CD4-positive, alpha-beta T cell treated with Interleukin-4 for 1 hour (primary cell): ENCODE measurements at regions not wholly inside any gene's neighbourhood (a gene's known extent, or its start where the extent isn't known, plus 50 kb on each side); places are given as distances from the start of the nearest gene placed in this dataset.
"Not testable (repeated sequence)": the region's sequence is repeated elsewhere in the genome, so short reads cannot be mapped to it uniquely, and the experiment has no call there.

Experiments used
- DNase-seq, 2 donors: peaks; one replicate each; pipeline ENCODE4 v3.0.0-alpha.2; 2020 to 2022

DNA sequence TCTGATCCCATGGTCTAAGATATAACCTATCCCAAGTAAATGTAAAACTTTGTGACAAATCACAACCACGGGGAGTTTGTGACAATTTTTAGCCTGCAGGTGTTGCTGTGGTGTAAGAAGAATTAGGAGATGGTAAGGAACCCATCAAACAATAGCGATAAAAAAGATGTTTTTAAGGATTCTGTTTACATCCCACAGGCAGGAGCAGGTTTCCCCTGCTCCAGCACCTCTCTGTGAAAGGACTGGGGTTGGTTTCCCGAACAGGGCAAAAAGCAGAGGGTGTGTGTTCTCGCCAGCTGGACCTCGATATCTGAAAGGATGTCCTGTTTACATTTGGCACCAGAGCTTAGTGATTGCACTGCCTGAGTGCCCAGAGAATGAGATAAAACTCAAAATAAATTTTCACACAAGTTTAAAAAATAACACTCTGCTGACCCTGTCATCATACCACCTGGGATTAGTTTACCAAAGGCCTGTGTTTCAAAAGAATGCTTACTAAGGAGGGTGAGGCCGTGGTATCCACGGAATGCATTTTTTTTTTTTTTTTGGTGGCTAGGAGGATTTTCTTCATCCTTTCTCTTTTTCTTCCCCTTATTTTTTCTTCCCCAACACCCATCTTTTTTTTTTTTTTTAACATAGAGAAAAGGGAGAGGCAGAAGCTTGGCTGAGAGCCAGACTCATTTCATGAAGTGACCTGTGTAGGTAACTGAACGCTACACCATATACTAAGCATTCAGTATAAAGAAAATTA, 151.8 kb upstream of the DPH6 start:
- no peak for DNase-seq

DNA sequence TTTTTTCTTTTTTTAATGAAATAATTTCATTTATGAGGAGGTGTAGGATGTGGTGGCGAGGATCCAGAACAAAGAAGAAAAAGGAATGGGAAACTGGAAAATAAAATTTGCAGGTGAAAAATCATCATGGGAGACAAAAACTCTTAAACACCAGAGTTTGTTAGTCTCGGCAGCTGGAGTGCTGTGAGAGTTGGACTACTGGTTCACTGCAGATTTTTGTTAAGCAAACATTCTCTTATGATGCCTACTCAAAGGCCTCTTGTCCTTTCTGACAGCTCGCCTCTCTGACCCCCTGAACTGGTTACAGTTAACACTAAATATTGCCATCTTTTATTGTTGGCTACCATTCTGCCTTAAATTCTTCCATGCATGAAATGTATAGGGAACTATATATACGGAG, 152.4 kb upstream of the DPH6 start:
- DNase-seq = no peak

DNA sequence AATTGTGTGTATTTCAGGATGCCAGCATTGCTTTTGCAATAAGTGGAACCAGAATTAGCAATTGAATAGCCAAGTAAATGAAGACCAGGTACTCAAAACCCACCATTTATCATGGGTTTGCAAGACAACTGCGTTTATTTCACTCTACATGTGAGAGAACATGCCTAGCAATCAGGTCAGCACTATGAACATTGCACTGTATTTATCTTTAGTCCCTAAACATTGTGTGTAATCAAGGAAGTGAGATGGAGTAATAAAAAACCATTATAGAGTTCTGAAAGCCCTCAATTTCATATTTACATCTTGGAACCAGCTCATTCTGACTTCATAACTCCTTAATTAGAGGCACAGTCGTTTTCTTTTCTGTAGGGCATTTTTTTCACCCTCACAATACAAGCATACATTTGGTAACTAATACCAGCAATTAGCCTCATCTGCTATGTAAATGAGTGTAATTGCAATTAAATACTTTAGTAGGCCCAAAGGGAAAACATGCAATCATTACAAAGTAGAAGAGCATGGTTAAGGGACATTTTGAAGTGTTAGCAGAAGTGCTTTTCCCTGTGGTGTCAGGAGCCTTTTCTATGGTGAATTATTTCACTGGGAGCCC, 153.1 kb upstream of the DPH6 start:
- DNase-seq = no peak

DNA sequence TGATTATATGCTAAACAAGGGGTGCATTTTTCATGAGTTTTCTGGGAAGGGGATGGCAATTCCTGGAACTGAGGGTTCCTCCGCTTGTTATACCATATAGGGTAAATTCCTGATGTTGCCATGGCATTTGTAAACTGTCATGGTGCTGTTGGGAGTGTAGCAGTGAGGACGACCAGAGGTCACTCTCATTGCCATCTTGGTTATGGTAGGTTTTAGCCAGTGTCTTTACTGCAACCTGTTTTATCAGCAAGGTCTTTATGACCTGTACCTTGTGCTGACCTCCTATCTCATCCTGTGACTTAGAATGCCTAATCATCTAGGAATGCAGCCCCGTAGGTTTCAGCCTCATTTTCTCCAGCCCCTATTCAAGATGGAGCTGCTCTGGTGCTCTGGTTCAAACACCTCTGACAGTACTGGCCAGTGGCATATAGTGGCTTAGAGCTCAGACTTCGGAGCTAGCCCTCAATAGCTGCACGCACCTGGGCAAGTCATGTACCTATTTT, 154.2 kb upstream of the DPH6 start:
- not testable (repeated sequence) for DNase-seq

DNA sequence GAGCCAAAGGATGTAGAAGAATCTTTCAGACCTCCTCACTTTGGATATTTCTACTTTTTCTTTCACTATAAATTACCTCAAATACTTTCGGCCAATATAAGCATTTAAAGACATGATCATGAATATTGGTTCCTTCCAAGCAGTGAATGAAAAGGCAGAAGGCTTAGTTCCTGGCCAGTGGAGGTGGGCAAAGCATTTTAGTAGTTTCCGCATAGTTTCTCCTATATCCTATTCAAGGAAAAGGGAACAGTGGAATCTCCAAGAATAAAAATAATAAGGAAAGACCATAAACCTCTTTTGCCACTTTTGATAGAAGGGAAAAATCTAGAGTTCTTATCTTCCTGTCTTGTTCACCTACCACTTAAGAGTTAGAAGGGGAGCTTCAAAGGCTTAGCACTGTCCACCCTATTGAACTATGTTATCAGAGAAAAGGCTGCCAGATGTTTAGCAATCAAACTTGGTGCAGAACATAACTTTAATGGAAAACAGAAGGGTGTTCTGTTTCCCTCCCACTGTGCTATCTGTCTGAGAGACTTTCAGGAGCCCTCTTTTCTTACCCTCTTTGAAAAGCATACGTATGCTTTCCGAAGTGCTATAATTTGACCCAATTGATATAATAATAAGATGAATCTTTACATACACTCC, 155.6 kb upstream of the DPH6 start:
- DNase-seq = no peak

DNA sequence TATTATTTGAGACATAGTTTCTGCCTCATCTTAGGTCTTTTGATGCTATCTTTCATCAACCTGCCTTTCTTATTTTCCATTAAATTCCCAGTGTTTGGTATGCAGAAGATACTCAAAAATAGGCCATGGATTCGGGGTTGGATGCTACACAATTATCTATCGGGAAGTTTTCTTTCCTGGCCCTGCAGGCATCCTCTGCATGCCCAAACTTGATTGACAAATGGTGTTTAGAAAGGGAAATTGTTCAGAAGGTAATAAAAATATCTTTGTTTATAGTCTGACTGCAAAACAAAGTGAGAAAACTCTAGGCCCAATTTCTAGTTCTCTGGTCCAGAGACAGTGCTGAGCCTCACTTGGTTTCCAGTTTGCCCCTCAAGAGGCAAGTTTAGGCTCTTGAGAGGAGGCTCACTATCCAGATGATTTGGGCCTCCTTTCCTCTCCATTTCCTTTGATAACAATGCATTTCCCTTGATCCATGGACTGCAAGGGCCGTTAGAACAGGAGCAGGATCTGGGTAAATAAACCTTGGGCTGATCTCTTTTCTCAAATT, 157.1 kb upstream of the DPH6 start:
- no peak for DNase-seq

DNA sequence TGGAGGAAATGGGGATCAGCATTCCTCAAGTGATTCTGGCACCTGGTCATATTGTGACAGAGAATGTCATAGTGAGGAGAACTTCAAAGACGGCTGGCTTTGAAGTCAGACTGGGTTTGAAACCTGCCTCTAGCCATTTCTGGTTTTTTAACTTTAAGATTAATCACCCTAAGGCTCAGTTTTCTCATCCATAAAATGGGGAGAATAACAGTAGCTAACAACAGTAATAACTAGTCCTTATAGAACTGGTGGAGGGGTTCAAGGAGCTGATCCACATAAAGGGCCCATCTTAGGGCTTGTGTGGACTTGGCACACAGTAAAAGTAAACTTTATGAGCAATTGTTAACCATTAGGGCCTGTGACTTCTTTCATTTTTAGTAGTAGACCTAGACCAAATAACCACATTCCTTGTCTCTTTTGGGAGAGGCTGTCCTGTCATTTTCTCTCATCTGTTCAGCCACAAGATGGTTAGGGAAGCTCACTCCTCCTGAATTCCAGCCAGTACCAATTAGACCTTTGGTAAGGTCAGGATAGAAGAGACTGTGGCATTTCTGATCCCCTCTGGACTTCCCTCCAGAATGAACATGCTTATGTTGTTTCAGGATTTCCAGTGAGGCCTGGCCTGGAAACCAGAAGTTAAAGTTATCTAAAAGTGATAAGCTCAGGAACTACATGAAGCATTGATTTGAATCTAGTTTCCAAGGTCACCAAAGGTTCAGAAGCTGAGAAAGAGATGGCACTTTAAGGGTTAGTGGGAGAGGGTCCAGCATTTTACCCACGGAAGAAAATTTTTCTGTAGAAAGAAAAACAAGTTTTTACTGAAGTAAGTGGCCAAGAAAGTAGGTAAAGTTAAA, 159.3 kb upstream of the DPH6 start:
- DNase-seq = no peak

DNA sequence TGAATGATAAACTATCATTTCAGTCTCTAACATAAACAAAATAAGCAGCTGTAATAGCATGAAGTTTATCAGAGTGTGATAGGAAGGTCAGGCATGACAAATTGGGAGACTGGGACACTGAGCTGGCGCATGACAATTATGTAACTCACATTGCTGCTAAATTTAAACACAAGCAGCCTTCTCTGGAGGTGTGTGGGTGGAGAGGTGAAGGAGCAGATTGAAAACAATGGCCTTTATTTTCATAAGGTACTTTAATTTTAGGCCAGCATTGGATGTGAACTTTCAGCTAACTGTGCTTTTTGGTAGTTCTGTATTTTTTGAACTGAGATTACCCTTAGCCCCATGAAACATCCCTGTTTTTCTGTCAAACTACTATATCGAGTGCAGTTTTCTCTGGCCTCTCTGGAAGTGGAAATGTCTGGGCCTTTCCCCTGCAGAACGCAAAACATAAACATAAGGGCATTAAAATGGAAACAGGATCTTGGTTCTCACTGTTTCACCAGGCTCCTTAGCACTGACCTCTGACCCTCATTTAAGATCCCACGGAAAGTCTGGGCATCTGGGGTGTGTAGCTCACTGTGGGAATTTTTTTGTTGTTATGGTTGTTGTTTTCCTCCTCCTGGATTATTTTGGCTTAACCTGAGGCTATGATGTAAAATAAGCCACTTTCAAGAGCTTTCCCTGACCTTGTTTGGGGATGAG, 160.1 kb upstream of the DPH6 start:
- no peak for DNase-seq

DNA sequence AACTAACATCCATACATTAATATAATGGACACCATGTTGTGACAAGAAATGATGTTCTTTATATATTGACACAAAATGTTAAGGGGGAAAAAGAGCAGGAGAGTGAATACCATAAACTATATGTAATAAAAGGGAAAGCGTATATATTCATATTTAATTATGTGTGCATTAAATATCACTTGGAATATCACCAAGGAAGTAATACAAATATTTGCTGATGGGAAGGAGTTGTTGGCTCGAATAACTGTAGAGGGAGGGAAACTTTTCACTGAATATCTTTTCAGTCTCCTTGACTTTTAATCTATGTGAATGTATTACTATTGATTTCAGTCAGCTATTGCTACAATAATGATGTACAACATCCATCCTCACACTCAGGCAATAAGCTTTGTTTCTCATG, 167.0 kb upstream of the DPH6 start:
- no peak for DNase-seq

DNA sequence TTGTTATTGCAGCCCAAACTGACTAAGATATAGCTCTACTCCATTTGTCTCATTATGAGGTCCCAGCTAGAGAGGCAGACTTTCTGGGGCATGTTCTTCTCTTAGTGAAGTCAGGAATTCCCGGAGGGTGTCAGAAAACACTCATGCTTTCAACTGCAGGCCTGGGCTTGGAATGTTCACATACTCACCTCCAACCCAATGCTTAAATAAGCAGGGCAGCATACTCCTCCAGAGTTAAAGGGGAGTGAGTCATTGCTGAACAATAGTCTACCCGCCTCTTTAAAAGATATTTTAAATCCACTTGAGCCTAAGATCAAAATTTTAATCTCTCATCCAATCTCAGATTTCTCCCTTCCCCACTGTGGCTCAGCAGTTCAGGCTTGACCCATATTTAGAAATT, 167.8 kb upstream of the DPH6 start:
- DNase-seq = no peak

DNA sequence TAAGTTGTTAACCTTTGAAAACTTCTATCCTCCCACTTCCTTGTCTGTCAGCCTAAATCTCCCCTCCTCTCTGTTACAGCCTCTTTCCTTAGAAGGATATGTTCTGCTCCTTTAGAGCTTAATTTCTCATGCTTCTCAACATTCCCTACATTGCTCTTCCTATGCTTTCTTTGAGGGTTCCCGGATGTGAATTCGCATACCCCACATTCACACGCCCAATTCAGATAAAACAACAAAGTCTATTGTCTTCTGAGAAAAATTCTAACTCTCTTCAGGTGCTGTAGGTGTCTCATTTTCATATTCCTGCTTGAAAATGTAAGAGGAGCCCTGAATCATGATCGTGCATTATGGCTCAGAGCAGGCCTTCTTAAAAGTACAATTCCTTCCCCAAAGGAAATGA, 171.8 kb upstream of the DPH6 start:
- DNase-seq = no peak

DNA sequence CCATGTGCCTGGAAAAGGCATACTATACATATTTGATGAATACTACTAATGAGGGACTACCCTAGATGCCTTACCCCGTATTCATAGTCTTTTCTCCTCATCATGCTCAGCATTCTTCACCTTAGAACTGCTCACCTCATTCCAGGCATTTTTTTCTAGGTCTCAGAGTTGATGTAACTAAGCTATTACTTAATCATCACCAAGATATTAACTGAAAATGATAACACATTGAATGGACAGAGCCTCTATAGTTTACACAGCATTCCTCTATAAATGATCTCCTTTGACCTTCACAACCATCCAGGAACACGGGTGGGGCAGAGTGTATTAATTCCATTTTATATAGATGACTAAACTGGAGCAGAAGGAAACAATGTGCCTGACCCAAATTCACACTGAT, 174.1 kb upstream of the DPH6 start:
- DNase-seq = no peak

DNA sequence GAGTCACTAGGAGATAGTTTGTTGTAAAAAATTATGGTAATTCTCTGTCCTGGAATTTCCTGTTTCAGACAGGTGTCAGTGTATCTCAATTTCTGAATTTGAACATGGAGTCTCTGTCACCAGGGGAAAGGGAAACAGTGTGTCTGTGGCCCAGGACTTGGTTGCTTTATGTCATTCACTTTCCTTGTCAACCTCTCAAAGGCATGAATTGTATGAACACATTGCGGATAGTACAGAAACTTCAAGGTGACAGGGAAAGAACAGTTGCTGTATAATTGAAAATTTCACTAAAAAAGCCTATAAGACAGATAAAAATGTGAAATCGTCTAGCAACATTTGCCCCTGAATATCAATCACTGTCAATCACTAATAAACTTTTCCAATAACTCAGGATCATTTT, 175.0 kb upstream of the DPH6 start:
- DNase-seq = no peak

DNA sequence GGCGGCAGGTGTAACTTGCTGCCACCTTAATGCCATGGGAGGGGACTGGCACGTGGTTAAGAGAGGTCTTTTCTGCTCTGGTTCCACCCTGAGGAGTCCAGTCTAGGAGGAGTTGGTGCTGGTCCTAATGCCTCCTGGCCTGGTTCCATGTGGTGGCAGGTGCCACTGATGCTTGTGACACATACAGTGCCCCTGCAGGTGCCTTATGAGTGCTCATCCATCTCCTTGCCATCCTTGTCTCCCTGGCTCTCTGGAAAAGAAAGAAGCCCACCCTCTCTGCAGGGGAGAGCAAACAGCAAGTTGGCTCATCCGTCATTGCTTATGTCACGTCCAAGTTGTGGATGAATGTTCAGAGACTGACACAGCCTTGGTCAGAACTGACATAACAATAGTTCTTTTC, 175.8 kb upstream of the DPH6 start:
- DNase-seq = no peak

DNA sequence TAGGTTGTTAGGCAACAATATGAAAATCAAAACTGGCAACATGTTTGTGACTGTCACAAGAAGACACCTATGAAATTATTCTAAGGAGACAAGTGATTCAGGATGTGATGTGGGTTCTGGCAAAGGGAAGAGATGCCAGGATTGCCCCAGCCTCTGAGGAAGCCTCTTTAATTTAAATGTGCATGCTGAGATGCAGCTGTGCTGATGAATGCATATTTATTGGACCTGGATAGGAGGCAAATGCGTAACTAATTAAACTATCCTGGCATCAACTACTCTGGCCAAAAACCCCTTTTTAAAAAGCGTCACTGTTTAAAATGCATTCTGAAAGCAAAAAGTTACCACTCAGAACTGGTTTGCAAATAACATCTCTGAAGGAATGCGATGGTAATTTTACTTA, 176.5 kb upstream of the DPH6 start:
- DNase-seq = no peak

DNA sequence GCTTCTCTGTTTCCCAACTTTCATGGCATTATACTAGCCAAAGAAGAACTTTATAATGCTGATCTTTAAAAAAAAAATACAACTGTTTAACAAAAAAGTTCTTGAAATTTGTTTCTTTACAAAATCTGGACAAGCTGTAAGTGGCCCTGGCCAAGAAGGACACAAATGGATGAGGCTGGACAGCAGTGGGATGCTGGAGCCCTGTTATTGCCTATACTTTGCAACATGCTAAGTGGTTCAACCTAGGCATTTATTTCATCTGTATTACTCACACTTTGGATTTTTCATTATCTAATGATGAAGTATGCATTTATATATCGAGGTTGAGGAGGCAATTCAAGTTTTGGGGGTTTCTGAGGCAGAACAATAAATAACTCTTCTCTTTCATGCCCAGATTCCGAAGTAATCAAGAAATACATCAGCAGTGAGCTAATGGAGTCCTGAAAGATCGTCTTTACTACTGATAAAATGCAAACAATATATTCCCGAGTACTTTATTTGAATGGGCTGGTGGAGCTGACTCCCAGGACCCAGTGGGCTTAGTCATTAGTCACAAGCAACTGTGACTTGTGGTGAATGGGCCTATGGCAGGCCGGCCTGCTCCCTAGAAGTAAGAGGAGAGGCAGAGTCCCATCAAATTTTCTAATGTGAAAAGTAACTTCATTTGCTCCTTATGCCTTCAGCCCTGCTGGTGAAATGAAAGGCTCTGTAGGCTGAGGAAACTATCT, 177.3 kb upstream of the DPH6 start:
- DNase-seq = no peak

DNA sequence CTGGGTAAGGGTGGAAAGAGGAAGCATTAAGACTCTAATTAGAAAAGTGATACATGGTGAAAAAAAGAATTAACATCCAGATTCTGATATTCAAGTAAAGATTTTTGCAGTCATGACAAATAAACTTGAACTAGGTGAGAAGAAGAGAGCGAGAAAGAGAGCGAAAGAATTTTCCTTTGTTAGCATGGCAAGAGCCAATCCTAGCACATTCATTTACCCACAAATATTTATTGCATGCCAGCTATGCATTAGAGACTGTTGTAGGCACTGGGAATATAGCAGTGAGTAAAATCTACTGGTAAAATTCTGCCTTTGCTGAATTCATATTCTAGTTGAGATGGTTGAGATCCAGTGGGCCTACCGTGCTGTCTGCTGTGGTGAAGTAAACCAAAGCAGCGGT, 177.9 kb upstream of the DPH6 start:
- no peak for DNase-seq

DNA sequence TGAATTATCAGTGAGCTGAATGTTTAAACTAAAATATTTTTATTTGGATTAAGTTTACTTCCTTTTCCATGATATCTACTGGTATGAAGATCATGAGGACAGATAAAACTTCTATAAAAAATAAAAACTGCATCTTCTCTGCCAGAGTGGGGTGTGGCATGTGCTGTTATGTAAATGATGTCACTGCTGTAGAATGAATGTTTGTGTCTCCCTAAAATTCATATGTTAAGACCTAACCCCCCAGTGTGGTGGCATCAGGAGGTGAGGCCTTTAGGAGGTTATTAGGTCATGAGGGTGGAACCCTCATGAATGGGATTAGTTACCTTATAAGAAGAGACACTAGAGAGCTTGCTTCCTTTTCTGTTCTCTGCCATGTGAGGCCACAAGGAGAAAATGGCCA, 178.7 kb upstream of the DPH6 start:
- no peak for DNase-seq

DNA sequence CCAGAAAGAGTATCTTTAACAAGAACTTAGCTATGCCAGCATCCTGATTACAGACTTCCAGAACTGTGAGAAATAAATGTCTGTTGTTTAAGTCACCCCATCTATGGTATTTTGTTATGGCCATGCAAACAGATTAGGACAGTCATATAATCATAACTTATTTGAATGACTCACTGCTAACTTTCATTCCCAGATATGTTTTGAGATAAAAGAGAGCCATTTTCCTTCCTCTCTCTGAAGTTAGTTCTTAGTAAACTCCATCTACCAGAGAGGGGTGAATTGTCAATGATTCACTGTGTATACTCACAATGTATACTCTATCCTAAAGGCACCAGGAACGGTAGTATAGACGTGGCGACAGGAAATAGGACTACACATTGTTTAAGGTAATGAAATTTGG, 179.4 kb upstream of the DPH6 start:
- DNase-seq = no peak

DNA sequence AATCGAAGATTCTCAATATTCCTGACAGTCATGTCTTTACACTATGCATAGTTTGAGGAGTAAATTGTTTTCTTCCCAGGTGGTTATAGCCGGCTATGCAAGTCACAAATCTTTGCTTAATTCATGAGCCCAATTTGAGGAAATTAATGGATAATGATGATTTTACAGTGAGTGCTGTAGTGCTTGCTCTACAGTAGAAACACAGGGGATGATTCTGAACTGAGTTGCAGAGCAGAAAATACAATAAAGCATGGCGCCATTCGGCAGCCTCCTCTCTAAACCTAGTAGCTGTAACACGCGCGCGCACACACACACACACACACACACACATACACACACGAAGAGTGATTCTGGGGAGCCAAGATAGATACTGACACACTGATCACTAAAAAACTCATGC, 181.7 kb upstream of the DPH6 start:
- no peak for DNase-seq

DNA sequence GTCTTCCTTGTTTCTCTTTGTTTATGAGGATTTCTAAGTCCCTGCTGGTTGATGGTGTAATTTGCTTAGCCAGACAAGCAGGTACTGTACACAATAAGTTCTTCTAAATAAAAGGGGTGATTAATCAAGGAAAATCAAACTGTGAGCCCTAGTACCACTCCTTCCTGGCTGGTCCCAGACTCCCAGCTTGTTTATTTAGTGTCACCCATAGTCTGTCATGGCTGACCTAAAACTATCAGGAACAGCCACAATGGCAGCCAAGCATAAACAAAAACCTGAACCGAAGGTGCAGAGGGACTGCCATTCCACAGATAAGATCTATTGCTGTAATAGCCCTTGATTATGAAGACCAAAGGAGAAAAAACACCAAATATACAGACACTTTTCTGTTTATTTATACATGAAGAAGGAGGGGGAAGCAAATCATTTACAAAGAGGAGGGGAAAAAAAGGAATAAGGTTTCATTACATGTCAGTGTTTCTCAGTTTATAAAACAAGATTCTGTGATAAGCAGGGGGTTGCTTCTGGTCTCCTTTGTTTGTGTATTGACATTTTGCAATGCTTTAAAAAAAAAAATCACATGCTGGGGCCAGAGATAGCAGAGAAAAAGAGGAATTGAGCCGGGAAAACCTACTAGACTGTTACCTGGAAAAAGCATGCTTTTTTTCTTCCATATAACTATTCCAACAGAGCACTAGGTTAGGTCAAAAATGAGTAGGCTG, 182.4 kb upstream of the DPH6 start:
- DNase-seq = no peak
